HEK293T (cell line): ENCODE measurements at regions not wholly inside any gene's neighbourhood (a gene's known extent, or its start where the extent isn't known, plus 50 kb on each side); places are given as distances from the start of the nearest gene placed in this dataset.

Source experiments
- BHLHE40 ChIP-seq: fragments of 450-650 bp; IDR thresholded peaks from 2 replicates; pipeline ENCODE4 v1.6.1; 2016; ENCODE audit warnings: mild to moderate bottlenecking, moderate library complexity, borderline replicate concordance
- LEF1 ChIP-seq: fragments of 450-650 bp; IDR thresholded peaks from 2 replicates; pipeline ENCODE4 v1.6.1; 2017; ENCODE audit warnings: mild to moderate bottlenecking, borderline replicate concordance

GRCh38 chr4:126734465-126734864, 898.3 kb upstream of the INTU start:
- TF ChIP-seq LEF1 = no peak
- no peak for TF ChIP-seq BHLHE40
